ENCODE measurements at regions not wholly inside any gene's neighbourhood (a gene's known extent, or its start where the extent isn't known, plus 50 kb on each side); places are given as distances from the start of the nearest gene placed in this dataset.

GRCh38 chr2:13227578-13227977, 510.8 kb downstream of the TRIB2 start:
- no peaks in the 10 kb centered on the region for H3K9me2 ChIP-seq (ENCODE audit: insufficient read depth)
- no peaks in the 10 kb centered on the region for H3K27me3 ChIP-seq (replicated peaks; ENCODE audit: insufficient read depth)
- H3K4me1 ChIP-seq (ENCODE audit: insufficient read depth) = no peaks in the 10 kb centered on the region
- in situ Hi-C loops (cut with MboI) = no loop called here
- H3K27ac ChIP-seq = no peak overlapping the region
- H3K4me2 ChIP-seq (ENCODE audit: unreplicated experiment) = no peak overlapping the region
- TF ChIP-seq EZH2 (IDR thresholded peaks at IDR 0.05; ENCODE audit: insufficient read depth, poor library complexity, severe bottlenecking) (no peak), EZH2phosphoT487 (IDR thresholded peaks at IDR 0.05; ENCODE audit: insufficient read depth, low read depth) (no peak)
- no peaks in the 10 kb centered on the region for H3K36me3 ChIP-seq (ENCODE audit: low read depth)
- H2AFZ ChIP-seq = no peak overlapping the region
- no peak overlapping the region for H3K4me3 ChIP-seq
- H3K79me2 ChIP-seq (ENCODE audit: insufficient read depth) = no peaks in the 10 kb centered on the region
- 17 to 24% methylated on average over 5 of the region's 5 CpGs for WGBS, 2 experiments (ENCODE audit: low coverage in 1 of 2, low lambda C conversion rate in 2 of 2, missing lambda C conversion rate in 2 of 2)
- no peaks in the 10 kb centered on the region for H3F3A ChIP-seq (ENCODE audit: insufficient read depth)
- H3K9ac ChIP-seq = no peak overlapping the region
- DNase-seq = no peak
- H3K9me3 ChIP-seq (ENCODE audit: low read depth) = no peaks in the 10 kb centered on the region
- no peaks in the 10 kb centered on the region for H4K20me1 ChIP-seq (ENCODE audit: insufficient read depth)

GRCh38 chr2:13230221-13230620, 513.5 kb downstream of the TRIB2 start:
- Histone ChIP-seq H3K9me3 (ENCODE audit: low read depth) (no peaks in the 10 kb centered on the region), H2AFZ (no peak overlapping the region), H3K36me3 (ENCODE audit: low read depth) (no peaks in the 10 kb centered on the region), H3K9me2 (ENCODE audit: insufficient read depth) (no peaks in the 10 kb centered on the region), H3K4me1 (ENCODE audit: insufficient read depth) (no peaks in the 10 kb centered on the region), H3K79me2 (ENCODE audit: insufficient read depth) (no peaks in the 10 kb centered on the region), H3K4me2 (ENCODE audit: unreplicated experiment) (no peak overlapping the region), H4K20me1 (ENCODE audit: insufficient read depth) (no peaks in the 10 kb centered on the region), H3K27me3 (replicated peaks; ENCODE audit: insufficient read depth) (no peaks in the 10 kb centered on the region), H3F3A (ENCODE audit: insufficient read depth) (no peaks in the 10 kb centered on the region), H3K4me3 (no peak overlapping the region), H3K9ac (no peak overlapping the region), H3K27ac (no peak overlapping the region)
- TF ChIP-seq EZH2 (IDR thresholded peaks at IDR 0.05; ENCODE audit: insufficient read depth, poor library complexity, severe bottlenecking) (no peak), EZH2phosphoT487 (IDR thresholded peaks at IDR 0.05; ENCODE audit: insufficient read depth, low read depth) (no peak)
- no peak for DNase-seq
- in situ Hi-C loops (cut with MboI) = no loop called here
- WGBS, 2 experiments (ENCODE audit: low coverage in 1 of 2, low lambda C conversion rate in 2 of 2, missing lambda C conversion rate in 2 of 2) = 6 to 11% methylated on average over 1 of the region's 1 CpG

- Histone ChIP-seq H3K9me3 (ENCODE audit: low read depth) (no peaks in the 10 kb centered on the region), H3F3A (ENCODE audit: insufficient read depth) (no peaks in the 10 kb centered on the region), H3K4me3 (no peak overlapping the region), H3K27me3 (replicated peaks; ENCODE audit: insufficient read depth) (no peaks in the 10 kb centered on the region), H3K79me2 (ENCODE audit: insufficient read depth) (no peaks in the 10 kb centered on the region), H4K20me1 (ENCODE audit: insufficient read depth) (no peaks in the 10 kb centered on the region), H3K27ac (no peak overlapping the region), H3K9ac (no peak overlapping the region), H3K4me2 (ENCODE audit: unreplicated experiment) (no peak overlapping the region), H3K4me1 (ENCODE audit: insufficient read depth) (no peaks in the 10 kb centered on the region), H2AFZ (no peak overlapping the region), H3K9me2 (ENCODE audit: insufficient read depth) (no peaks in the 10 kb centered on the region), H3K36me3 (ENCODE audit: low read depth) (no peaks in the 10 kb centered on the region)
- DNase-seq = no peak
- in situ Hi-C loops (cut with MboI) = no loop called here
- TF ChIP-seq EZH2phosphoT487 (IDR thresholded peaks at IDR 0.05; ENCODE audit: insufficient read depth, low read depth) (no peak), EZH2 (IDR thresholded peaks at IDR 0.05; ENCODE audit: insufficient read depth, poor library complexity, severe bottlenecking) (no peak)
Observed at GRCh38 chr2:13240061-13240460, 523.3 kb downstream of the TRIB2 start.

GRCh38 chr2:13240789-13241487, 524.2 kb downstream of the TRIB2 start:
- TF ChIP-seq EZH2 (IDR thresholded peaks at IDR 0.05; ENCODE audit: insufficient read depth, poor library complexity, severe bottlenecking) (no peak), EZH2phosphoT487 (IDR thresholded peaks at IDR 0.05; ENCODE audit: insufficient read depth, low read depth) (no peak)
- Histone ChIP-seq H4K20me1 (ENCODE audit: insufficient read depth) (no peaks in the 10 kb centered on the region), H3K36me3 (ENCODE audit: low read depth) (no peaks in the 10 kb centered on the region), H3K4me1 (ENCODE audit: insufficient read depth) (no peaks in the 10 kb centered on the region), H3K4me3 (no peak overlapping the region), H2AFZ (no peak overlapping the region), H3K79me2 (ENCODE audit: insufficient read depth) (no peaks in the 10 kb centered on the region), H3K9me2 (ENCODE audit: insufficient read depth) (no peaks in the 10 kb centered on the region), H3K9me3 (ENCODE audit: low read depth) (no peaks in the 10 kb centered on the region), H3K27ac (no peak overlapping the region), H3K9ac (no peak overlapping the region), H3K27me3 (replicated peaks; ENCODE audit: insufficient read depth) (no peaks in the 10 kb centered on the region), H3K4me2 (ENCODE audit: unreplicated experiment) (no peak overlapping the region), H3F3A (ENCODE audit: insufficient read depth) (no peaks in the 10 kb centered on the region)
- DNase-seq = no peak
- 51 to 53% methylated on average over 11 of the region's 11 CpGs for WGBS, 2 experiments (ENCODE audit: low coverage in 1 of 2, low lambda C conversion rate in 2 of 2, missing lambda C conversion rate in 2 of 2)
- in situ Hi-C loops (cut with MboI) = no loop called here

GRCh38 chr2:13252615-13253014, 535.9 kb downstream of the TRIB2 start:
- 13 to 14% methylated on average over 4 of the region's 4 CpGs for WGBS, 2 experiments (ENCODE audit: low coverage in 1 of 2, low lambda C conversion rate in 2 of 2, missing lambda C conversion rate in 2 of 2)
- no peak for DNase-seq
- Histone ChIP-seq H4K20me1 (ENCODE audit: insufficient read depth) (no peaks in the 10 kb centered on the region), H3K36me3 (ENCODE audit: low read depth) (no peaks in the 10 kb centered on the region), H3K9ac (no peak overlapping the region), H3K27ac (no peak overlapping the region), H3K27me3 (replicated peaks; ENCODE audit: insufficient read depth) (no peaks in the 10 kb centered on the region), H3F3A (ENCODE audit: insufficient read depth) (no peaks in the 10 kb centered on the region), H3K9me2 (ENCODE audit: insufficient read depth) (no peaks in the 10 kb centered on the region), H3K4me1 (ENCODE audit: insufficient read depth) (no peaks in the 10 kb centered on the region), H3K4me3 (no peak overlapping the region), H2AFZ (no peak overlapping the region), H3K79me2 (ENCODE audit: insufficient read depth) (no peaks in the 10 kb centered on the region), H3K4me2 (ENCODE audit: unreplicated experiment) (no peak overlapping the region), H3K9me3 (ENCODE audit: low read depth) (no peaks in the 10 kb centered on the region)
- in situ Hi-C loops (cut with MboI) = no loop called here
- TF ChIP-seq EZH2phosphoT487 (IDR thresholded peaks at IDR 0.05; ENCODE audit: insufficient read depth, low read depth) (no peak), EZH2 (IDR thresholded peaks at IDR 0.05; ENCODE audit: insufficient read depth, poor library complexity, severe bottlenecking) (no peak)

Measured in GM23248 (cell line).